RKO (cell line): ENCODE measurements at regions not wholly inside any gene's neighbourhood (a gene's known extent, or its start where the extent isn't known, plus 50 kb on each side); places are given as distances from the start of the nearest gene placed in this dataset.
A peak's percentile ranks its signal among the peaks of the same experiment; 100 is the strongest.

ENCODE experiments used
- DNase-seq: peaks from one replicate; pipeline ENCODE4 v3.0.0-alpha.2; 2016; ENCODE audit warnings: low spot score

- no peak for DNase-seq
Measured at GRCh38 chr5:93929131-93929530, 187.7 kb upstream of the POU5F2 start.

GRCh38 chr5:93926831-93927620 is 185.6 kb upstream of the POU5F2 start:
- DNase-seq: no peak

- no peak for DNase-seq
Measured at GRCh38 chr5:93925321-93925720, 183.9 kb upstream of the POU5F2 start.

- DNase-seq: no peak
Measured at GRCh38 chr5:93924628-93925027, 183.2 kb upstream of the POU5F2 start.

- DNase-seq: no peak
Measured at GRCh38 chr5:93922551-93922950, 181.2 kb upstream of the POU5F2 start.

- no peak for DNase-seq
Measured at GRCh38 chr5:93921001-93921400, 179.6 kb upstream of the POU5F2 start.

GRCh38 chr5:93916872-93917271 is 175.5 kb upstream of the POU5F2 start:
- DNase-seq: no peak

- peak; percentile 74 for DNase-seq
Measured at GRCh38 chr5:93915142-93915553, 173.7 kb upstream of the POU5F2 start.

GRCh38 chr5:93911609-93912008 is 170.2 kb upstream of the POU5F2 start:
- no peak for DNase-seq

- peak; percentile 35 for DNase-seq
Measured at GRCh38 chr5:93909356-93909755, 168.0 kb upstream of the POU5F2 start.

- DNase-seq: no peak
Measured at GRCh38 chr5:93904917-93905316, 163.5 kb upstream of the POU5F2 start.

- DNase-seq: no peak
Measured at GRCh38 chr5:93902288-93902687, 160.9 kb upstream of the POU5F2 start.

- peak; percentile 35 for DNase-seq
Measured at GRCh38 chr5:93899026-93899600, 157.7 kb upstream of the POU5F2 start.

- peak; percentile 51 for DNase-seq
Measured at GRCh38 chr5:93894601-93895354, 153.4 kb upstream of the POU5F2 start.

- no peak for DNase-seq
Measured at GRCh38 chr5:93893075-93893474, 151.7 kb upstream of the POU5F2 start.

GRCh38 chr5:93892481-93892880 is 151.1 kb upstream of the POU5F2 start:
- no peak for DNase-seq

- DNase-seq: no peak
Measured at GRCh38 chr5:93891491-93892480, 150.4 kb upstream of the POU5F2 start.

GRCh38 chr5:93890657-93891056 is 149.3 kb upstream of the POU5F2 start:
- no peak for DNase-seq

GRCh38 chr5:93887678-93888077 is 146.3 kb upstream of the POU5F2 start:
- no peak for DNase-seq

GRCh38 chr5:93886917-93887361 is 145.5 kb upstream of the POU5F2 start:
- DNase-seq: no peak

GRCh38 chr5:93886098-93886806 is 144.9 kb upstream of the POU5F2 start:
- DNase-seq: no peak
